SK-N-SH (cell line): ENCODE measurements at regions not wholly inside any gene's neighbourhood (a gene's known extent, or its start where the extent isn't known, plus 50 kb on each side); places are given as distances from the start of the nearest gene placed in this dataset.

Experiments
- CTCF ChIP-seq: fragments of 200-600 bp; sonication (generic); IDR thresholded peaks from 2 replicates; pipeline ENCODE4 v1.6.1; 2017; ENCODE audit warnings: antibody characterized with exemption, mild to moderate bottlenecking, moderate library complexity
- NRF1 ChIP-seq: IDR thresholded peaks from 2 replicates; pipeline ENCODE4 v1.6.1; 2012; ENCODE audit warnings: low read depth, mild to moderate bottlenecking, low read length
- YY1 ChIP-seq: IDR thresholded peaks from 2 replicates; pipeline ENCODE4 v1.4.0; 2012; ENCODE audit warnings: low read depth, mild to moderate bottlenecking
- TF ChIP-seq, protein P1 (sequence below): IDR thresholded peaks from 2 replicates; pipeline ENCODE4 v1.6.1; 2012; ENCODE audit warnings: mild to moderate bottlenecking, low read depth, low read length, moderate library complexity

DNA sequence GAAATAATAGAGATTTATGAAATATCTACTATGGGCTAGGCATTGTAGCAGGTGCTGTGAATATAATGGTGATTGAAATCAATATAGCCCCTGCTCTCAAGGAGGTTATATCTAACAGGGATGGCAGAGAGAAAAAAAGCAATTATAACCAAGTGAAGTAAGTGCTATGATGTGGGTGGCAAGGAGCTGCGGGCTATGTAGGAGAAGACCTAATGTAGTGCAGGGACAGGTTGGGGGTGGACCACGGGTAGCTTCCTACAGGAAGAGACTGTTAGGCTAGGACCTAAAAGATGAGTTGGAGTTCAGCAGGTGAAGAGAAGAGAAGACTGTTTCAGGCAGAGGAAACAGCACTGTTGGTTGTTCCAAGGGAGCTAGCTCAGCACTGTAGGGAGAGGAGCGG lies 311.0 kb downstream of the KCNRG start:
- TF ChIP-seq, protein P1, sequence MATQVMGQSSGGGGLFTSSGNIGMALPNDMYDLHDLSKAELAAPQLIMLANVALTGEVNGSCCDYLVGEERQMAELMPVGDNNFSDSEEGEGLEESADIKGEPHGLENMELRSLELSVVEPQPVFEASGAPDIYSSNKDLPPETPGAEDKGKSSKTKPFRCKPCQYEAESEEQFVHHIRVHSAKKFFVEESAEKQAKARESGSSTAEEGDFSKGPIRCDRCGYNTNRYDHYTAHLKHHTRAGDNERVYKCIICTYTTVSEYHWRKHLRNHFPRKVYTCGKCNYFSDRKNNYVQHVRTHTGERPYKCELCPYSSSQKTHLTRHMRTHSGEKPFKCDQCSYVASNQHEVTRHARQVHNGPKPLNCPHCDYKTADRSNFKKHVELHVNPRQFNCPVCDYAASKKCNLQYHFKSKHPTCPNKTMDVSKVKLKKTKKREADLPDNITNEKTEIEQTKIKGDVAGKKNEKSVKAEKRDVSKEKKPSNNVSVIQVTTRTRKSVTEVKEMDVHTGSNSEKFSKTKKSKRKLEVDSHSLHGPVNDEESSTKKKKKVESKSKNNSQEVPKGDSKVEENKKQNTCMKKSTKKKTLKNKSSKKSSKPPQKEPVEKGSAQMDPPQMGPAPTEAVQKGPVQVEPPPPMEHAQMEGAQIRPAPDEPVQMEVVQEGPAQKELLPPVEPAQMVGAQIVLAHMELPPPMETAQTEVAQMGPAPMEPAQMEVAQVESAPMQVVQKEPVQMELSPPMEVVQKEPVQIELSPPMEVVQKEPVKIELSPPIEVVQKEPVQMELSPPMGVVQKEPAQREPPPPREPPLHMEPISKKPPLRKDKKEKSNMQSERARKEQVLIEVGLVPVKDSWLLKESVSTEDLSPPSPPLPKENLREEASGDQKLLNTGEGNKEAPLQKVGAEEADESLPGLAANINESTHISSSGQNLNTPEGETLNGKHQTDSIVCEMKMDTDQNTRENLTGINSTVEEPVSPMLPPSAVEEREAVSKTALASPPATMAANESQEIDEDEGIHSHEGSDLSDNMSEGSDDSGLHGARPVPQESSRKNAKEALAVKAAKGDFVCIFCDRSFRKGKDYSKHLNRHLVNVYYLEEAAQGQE: no peak
- TF ChIP-seq CTCF (no peak), NRF1 (no peak), YY1 (no peak)
